ENCODE measurements at regions not wholly inside any gene's neighbourhood (a gene's known extent, or its start where the extent isn't known, plus 50 kb on each side); places are given as distances from the start of the nearest gene placed in this dataset.
"Not testable (repeated sequence)": the region's sequence is repeated elsewhere in the genome, so short reads cannot be mapped to it uniquely, and the experiment has no call there.

DNA sequence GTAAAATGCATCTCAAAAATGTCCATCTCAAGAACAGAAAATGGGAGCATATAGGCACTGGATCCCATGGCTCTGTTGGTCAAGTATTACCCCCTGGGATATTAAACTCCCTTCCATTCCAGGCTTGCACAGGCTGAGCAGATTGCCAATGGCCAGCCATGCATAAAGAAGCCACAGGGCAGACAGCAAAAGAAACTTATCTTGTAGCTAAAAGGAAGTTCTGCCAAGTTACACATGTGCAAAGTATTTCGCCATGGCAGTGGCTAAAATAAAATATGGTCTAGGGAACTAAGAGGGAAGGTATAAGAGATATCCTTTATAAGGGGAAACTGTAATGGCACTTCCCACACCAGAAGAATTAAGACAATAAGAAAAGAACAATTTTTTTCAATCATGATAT is 415.6 kb upstream of the BTBD3 start:
- DNase-seq (ENCODE audit: low spot score): no peak
- in situ Hi-C loops (cut with HindIII; ENCODE audit: low sequenced_read_pairs): no loop called here

DNA sequence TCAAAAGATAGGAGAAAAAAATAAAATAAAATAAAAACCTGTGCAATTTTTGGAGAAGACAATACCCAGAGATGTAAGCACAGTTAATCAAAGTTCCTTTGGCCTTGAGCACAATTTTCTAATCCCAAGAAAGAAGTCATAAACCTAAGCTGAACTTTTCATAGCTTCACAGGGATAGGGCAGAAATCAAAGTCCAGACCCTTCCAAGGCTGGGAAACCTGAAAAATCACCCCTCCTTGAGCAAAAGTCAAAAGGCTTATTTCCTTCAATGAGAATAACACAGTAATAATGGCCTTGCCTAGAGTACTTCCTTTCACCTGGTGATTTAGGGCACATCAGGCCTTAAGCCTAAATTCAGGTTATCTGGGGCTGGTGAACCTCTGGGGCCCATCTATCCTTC is 415.0 kb upstream of the BTBD3 start:
- DNase-seq (ENCODE audit: low spot score): no peak
- in situ Hi-C loops (cut with HindIII; ENCODE audit: low sequenced_read_pairs): no loop called here

DNA sequence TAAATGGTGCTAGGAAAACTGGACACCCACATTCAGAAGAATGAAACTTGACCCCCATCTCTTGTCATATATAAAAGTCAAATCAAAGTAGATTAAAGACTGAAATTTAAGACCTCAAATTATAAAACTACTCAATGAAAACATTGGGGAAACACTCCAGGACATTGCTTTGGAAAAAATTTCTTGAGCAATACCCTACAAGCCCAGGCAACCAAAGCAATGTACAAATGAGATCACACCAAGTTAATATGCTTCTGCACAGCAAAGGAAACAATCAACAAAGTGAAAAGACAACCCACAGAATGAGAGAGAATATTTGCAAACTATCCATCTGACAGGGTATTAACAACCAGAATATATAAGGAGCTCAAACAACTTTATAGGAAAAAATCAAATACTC is 407.9 kb upstream of the BTBD3 start:
- in situ Hi-C loops (cut with HindIII; ENCODE audit: low sequenced_read_pairs): no loop called here
- DNase-seq (ENCODE audit: low spot score): no peak

DNA sequence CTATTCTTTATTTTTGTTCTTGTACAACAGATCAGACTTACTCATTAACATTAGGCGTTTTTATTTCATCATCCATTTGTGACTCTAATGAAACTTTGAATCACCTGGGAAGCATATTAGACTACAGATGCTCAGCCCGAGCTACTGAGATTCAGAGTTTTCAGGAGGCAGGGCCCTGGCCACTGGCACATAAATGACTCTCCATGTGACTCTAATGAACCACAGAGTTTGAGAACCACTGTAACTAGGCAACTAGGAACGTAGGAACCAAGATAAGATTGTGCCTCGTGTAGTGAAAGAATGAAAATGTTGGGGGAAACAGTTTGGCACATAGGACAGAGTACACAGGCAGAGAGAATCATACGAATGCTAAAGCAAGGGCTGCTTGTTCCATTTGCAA is 405.9 kb upstream of the BTBD3 start:
- in situ Hi-C loops (cut with HindIII; ENCODE audit: low sequenced_read_pairs): no loop called here
- DNase-seq (ENCODE audit: low spot score): no peak

DNA sequence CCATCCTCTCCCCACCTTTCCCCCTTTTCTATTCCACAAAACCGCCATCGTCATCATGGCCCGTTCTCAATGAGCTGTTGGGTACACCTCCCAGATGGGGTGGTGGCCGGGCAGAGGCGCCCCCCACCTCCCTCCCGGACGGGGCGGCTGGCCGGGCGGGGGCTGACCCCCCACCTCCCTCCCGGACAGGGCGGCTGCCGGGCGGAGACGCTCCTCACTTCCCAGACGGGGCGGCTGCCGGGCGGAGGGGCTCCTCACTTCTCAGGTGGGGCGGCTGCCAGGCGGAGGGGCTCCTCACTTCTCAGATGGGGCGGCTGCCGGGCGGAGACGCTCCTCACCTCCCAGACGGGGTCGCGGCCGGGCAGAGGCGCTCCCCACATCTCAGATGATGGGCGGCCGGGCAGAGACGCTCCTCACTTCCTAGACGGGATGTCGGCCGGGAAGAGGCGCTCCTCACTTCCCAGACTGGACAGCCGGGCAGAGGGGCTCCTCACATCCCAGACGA is 404.4 kb upstream of the BTBD3 start:
- in situ Hi-C loops (cut with HindIII; ENCODE audit: low sequenced_read_pairs); DNase-seq (ENCODE audit: low spot score): not testable (repeated sequence)

DNA sequence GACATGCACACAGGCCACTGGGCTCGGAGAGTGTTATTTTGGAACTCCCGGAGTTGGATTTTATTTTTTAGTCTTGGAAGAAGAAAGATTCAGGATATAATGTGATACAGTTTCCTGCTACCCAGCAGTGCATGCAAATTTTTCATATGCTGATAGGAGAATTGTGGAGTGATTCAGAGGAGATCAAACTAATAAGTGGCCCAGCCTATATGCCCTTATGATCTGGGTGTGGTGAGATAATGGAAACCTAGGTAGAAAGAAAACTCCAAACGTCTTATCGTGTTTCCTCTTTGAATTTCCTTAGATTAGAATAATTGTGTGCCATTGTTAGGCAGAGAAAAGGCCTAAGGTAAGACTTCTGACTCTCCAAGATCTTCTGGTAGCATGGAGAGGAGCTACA is 401.2 kb upstream of the BTBD3 start:
- in situ Hi-C loops (cut with HindIII; ENCODE audit: low sequenced_read_pairs): no loop called here
- DNase-seq (ENCODE audit: low spot score): no peak

DNA sequence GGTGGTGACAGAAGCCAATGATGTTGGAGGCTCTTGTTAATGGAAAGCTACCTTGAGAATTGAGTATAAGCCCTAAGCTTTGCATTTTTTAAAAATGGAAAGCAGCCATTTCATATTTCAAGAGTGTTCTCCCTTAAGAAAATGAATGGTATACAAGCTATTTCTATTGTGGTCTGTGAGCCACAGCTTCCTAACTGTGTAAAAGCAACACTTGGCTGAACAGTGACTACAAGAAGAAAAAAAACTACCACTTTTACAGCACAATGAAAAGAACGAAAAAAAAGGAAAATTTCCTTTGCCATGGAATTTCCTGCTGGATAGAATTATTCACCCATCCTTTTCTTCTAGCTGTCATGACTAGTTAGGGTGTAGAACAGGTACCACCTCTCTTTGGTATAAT is 397.1 kb upstream of the BTBD3 start:
- in situ Hi-C loops (cut with HindIII; ENCODE audit: low sequenced_read_pairs): no loop called here
- no peak for DNase-seq (ENCODE audit: low spot score)

DNA sequence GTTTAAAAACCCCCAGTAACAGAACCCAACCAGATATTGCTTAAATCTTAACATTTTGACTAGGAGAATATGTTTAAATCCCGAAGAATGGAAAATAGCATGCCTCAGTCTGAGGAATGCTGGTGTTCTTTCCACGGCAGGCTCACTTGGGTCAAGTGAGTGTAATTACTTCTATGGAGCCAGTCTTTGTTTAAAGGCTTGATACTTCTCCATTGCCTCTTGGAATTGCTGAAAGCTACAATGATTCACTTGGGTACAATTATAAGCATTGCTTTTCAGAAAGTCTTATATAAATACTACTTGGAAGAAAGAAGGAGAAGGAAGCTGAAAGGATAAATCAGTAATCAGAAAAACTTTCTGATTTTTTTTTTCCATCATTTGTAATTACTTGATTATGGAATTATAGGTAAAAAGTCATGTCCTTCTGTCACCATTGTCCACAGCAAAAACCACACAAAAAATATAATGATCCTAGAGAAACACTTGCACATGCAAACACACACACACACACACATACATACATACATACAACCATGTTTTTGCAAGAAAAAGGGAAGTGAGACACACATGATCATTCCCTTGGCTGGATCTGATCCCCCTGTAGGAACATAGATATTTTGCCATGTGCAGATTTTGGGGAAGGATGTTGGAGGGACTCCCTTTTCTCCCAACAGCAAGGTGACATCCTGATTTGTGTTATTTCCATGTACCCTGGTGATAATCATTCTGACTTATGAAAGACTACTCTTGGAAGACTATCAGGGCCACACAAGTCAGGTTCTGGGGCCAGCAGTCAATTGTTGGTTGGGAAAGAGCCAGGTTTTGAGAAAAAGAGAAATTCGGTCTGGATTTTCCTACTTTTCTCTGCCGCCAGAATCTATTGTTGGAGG is 396.0 kb upstream of the BTBD3 start:
- no peak for DNase-seq (ENCODE audit: low spot score)
- in situ Hi-C loops (cut with HindIII; ENCODE audit: low sequenced_read_pairs): no loop called here

DNA sequence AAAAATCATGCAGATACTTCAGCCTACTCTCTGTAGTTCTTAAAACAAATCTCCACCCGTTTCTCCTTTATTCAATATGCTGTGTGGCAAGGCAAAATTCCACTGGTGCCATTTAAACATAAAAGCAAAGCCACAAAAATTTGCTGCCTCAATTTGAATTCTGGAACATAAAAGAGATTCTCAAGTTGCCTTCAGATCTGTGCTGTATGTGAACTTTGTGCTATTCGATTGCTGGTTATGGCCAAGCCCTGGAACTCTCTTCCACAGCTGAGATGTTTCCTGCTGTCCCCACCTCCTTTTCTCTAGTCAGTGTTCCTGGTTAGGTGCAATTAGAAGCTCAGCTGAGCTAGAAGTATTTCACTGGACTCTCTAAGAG is 395.3 kb upstream of the BTBD3 start:
- in situ Hi-C loops (cut with HindIII; ENCODE audit: low sequenced_read_pairs): no loop called here
- no peak for DNase-seq (ENCODE audit: low spot score)

DNA sequence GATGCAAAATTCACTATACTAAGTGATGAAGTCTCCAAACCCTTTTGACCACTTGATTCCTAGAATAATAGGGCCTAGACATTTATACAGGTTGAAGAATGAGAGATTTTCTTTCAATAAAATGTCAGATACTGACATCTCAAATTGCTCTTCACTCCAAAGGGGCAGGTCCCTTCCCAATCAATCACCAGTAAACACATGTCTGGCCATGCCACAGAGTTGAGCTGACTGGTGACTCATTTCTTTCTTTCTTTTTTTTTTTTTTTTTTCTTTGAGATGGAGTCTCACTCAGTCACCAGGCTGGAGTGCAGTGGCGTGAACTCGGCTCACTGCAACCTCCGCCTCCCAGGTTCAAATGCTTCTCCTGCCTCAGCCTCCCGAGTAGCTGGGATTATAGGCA is 388.6 kb upstream of the BTBD3 start:
- DNase-seq (ENCODE audit: low spot score): no peak
- in situ Hi-C loops (cut with HindIII; ENCODE audit: low sequenced_read_pairs): no loop called here

DNA sequence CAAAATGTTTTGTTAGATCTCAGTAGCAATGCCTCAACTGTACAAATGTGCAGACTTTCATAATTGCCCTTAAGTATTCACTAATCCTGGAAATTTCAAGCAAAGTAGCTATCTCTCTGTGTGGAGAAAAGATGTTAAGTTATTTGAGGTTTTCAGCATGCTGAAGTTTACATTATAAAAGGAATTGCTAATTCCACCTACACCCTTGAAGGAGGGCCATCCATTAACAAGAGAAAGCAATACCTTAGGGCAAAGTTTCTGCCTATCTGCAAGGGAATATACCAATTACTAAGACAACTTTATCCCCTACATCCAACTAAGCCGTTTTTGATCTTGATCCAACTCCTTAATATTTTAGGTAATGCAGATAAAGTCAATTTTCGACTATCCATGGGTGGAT is 380.7 kb upstream of the BTBD3 start:
- DNase-seq (ENCODE audit: low spot score): no peak
- in situ Hi-C loops (cut with HindIII; ENCODE audit: low sequenced_read_pairs): no loop called here

DNA sequence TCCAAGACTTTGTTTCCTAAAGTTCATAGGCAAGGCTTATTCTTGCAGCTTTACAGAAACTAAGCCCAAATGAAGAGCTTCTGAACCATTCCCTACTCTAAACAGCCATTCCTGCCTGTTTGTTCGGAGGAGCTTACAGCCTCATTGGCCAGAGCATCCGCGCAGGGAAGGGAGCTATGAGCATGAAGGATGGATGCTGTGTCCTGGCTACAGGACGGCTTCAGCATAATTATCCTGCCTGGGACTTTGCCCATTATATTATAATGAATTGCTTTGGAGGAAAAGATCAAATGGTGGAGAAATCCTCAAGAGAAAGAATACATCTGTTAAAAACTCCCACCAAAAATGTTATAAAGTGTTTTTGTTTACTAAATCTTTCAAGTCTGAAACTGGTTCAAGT is 378.2 kb upstream of the BTBD3 start:
- no peak for DNase-seq (ENCODE audit: low spot score)
- in situ Hi-C loops (cut with HindIII; ENCODE audit: low sequenced_read_pairs): no loop called here

DNA sequence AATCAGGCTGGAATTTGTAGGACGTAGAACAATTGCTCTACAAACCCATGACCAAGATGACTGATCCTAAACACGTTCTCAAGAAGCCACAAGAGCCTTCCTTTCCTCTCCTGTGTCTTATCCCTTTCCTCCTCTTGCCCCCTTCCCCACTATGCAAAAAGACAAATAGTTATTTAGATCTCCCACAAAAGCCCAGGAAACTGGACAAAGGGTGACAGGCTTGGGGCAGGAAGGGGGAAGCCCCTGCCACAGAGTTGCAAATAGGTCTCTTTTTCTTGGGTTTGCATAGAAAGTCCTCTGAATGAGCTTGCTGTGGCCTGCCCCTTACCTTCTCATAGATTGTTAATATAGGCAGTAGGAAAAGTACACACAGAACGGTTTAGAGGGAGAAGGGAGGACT is 377.1 kb upstream of the BTBD3 start:
- no peak for DNase-seq (ENCODE audit: low spot score)
- in situ Hi-C loops (cut with HindIII; ENCODE audit: low sequenced_read_pairs): no loop called here

DNA sequence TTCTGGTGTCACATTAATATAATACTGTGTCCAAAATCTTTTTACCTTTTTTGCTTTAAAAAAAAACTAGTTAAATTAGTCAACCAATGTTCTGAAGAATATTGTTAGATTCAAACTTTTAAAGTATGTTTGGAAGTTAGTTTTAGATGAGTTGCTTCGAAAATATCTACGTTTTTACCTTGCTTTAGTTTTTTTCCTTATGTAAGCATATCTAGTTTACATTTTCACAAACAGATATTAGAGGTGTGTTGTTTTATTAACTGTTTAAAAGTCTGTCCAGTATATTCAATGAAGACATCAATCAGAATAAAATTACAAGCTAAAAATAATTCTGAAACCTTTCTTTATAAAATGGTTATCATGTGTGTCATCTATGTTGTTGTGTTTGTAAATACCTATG is 375.0 kb upstream of the BTBD3 start:
- no peak for DNase-seq (ENCODE audit: low spot score)
- in situ Hi-C loops (cut with HindIII; ENCODE audit: low sequenced_read_pairs): no loop called here

DNA sequence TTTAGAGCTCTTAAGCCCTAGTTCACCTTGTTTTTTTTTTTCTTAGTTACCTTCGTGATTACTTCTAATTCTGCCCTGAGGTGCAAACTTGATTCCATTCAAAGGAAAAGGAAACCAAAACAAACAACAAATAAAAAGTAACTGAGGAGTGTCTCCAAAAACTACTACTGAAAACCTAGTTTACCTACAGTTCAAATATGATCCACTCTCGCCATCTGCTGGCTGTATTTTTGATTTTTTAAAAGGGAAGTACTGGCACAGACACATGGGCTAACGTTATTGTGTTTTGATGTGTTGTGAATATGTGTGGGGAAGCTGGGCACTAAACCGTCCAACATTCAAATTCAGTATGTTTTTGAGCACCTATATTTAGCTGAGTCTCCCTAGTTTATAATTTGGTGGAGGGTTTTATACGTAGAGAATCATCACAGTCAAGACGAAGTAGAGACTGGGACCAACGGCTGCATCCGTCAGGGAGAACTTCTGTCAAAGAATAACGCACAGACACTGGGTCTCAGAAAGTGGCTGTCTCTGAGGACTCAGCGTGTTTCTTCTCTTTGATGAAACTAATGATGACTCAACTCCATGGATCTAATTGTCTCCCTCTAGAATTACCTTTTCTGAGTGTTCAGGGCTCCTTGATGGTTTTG is 373.5 kb upstream of the BTBD3 start:
- DNase-seq (ENCODE audit: low spot score): peak; percentile 75
- in situ Hi-C loops (cut with HindIII; ENCODE audit: low sequenced_read_pairs): no loop called here

DNA sequence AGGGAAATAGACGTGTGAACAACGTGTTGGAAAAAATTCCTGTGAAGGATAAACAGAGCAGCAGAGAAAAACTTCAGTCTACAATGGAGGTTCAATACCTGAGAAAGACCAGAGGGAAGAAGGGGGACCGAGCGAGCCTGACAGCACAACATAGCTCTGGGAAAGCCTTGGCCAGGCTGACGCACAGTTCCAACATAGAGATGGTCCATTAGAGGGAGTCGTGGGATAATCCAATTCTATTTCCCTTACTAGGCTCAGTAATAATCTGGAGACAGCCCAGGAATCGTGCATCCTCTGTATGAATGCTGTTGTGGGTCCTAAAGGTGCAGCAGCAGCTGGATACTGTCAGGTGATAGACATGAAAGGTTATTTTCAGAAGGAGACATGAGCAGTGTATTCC is 370.8 kb upstream of the BTBD3 start:
- in situ Hi-C loops (cut with HindIII; ENCODE audit: low sequenced_read_pairs): no loop called here
- no peak for DNase-seq (ENCODE audit: low spot score)

DNA sequence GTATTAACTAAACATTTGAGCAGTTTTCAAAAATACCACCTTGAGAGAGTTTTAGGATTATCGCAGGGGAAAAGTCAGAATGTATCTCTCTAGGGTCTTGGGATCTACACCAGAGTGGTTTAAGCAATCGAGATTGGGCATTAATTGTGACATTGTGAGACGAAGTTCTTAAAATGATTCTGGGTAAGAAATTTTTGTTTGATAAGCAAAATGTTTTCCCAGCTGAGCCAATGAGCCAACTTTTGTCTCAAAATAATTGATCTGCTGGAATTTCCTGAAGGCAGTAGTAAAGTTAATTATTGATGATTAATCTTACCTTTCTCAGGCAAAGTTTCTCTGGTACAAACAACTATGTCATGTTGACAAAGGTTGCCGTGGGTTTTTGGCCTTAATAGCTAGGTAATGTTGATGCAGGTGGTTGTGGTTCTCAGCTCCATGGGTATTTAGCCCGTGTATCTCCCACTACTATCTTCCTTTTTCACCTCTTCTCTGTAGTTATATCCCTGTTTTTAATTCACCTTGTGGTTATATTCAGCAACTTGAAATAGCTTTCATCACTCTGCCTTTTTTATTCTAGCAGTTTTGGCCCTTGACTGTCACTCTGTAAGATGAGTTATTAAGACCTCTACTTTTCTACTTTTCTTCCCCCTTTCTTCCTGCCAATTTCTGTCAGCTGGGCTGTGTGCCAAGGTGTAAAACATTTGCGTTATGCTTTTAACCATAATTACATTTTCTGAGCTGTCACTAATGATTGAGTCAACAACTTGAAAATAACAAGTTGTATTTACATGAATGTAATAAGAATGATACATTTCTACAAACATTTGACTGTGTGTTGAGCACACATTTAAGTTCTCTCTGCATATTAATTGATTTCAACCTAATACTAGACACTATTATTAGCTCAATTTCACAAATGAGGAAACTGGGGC is 368.3 kb upstream of the BTBD3 start:
- no peak for DNase-seq (ENCODE audit: low spot score)
- in situ Hi-C loops (cut with HindIII; ENCODE audit: low sequenced_read_pairs): no loop called here

DNA sequence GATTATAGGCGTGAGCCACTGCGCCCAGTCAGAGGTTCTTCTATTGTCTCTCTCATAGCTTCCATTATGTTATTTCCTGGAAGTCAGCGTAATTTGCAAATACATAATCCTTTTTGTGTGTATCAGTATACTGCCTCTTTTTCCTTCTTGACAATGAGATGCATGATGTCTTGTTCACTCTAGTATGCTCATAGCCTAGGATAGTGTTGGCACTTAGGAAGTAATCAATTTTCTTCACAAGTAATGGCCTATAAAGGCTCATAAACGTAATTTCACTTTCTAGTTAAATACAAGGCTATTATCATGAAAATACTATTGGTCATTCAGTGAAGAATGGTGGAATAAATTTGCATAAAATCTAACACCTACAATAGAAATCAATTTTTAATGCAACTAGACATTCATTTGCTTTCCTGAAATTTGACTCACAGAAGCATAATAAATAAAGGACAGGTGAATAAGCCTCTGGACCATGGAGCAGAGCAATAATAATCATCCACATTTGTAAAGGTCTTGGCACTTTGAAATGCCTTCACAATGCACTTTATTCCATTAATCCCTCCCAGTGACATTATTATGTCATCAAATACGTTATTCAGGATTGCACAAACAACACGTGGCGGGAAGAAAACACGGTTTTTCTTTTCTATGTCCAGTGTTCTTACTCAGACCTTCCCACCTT is 366.9 kb upstream of the BTBD3 start:
- in situ Hi-C loops (cut with HindIII; ENCODE audit: low sequenced_read_pairs): no loop called here
- no peak for DNase-seq (ENCODE audit: low spot score)

DNA sequence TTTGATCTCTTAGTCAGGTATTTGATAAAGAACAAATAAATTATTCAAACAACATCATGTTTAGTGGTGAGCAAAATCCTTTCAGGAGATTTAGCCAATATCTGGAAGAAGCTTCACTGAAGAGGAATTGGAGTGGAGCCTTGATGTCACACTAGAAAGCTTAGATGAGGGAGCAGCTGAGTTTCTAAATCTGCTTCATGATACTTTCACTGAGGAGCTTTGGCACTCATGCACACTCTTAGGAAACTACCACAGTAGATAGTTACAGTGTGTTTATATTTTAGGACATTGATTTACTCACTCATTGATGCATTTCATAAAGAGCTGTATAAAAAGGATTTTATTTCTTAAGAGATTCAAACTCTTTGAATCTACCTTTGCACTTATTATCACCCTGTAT is 366.2 kb upstream of the BTBD3 start:
- in situ Hi-C loops (cut with HindIII; ENCODE audit: low sequenced_read_pairs): no loop called here

More for the DNA sequence above, 366.2 kb upstream of the BTBD3 start:
- no peak for DNase-seq (ENCODE audit: low spot score)
